ENCODE measurements at regions not wholly inside any gene's neighbourhood (a gene's known extent, or its start where the extent isn't known, plus 50 kb on each side); places are given as distances from the start of the nearest gene placed in this dataset.

- Mint-ChIP-seq H3K9me3 (no peaks in the 10 kb centered on the region), H3K27me3 (ENCODE audit: low read depth) (no peaks in the 10 kb centered on the region), H3K4me1 (ENCODE audit: low read depth) (no peaks in the 10 kb centered on the region), H3K27ac (no peak overlapping the region), H3K36me3 (ENCODE audit: low read depth) (no peaks in the 10 kb centered on the region), H3K4me3 (no peak overlapping the region)
- intact Hi-C loops (cut with micrococcal nuclease) = no loop called here
- no peak for DNase-seq
- CTCF ChIA-PET = no interaction called here
Observed at GRCh38 chr4:35559559-35560365, 684.6 kb downstream of the ARAP2 start.

- no peak overlapping the region for H3K4me3 Mint-ChIP-seq
- CTCF ChIA-PET = no interaction called here
Observed at GRCh38 chr4:35562861-35563260, 681.5 kb downstream of the ARAP2 start.

GRCh38 chr4:35565640-35566039 lies 678.7 kb downstream of the ARAP2 start:
- CTCF ChIA-PET = no interaction called here
- Mint-ChIP-seq H3K4me1 (ENCODE audit: low read depth) (no peaks in the 10 kb centered on the region), H3K36me3 (ENCODE audit: low read depth) (no peaks in the 10 kb centered on the region), H3K27ac (no peak overlapping the region), H3K27me3 (ENCODE audit: low read depth) (no peaks in the 10 kb centered on the region), H3K4me3 (no peak overlapping the region), H3K9me3 (peaks cover 4% of the 10 kb centered on the region)
- intact Hi-C loops (cut with micrococcal nuclease) = no loop called here
- no peak for DNase-seq

More at GRCh38 chr4:35562861-35563260, 681.5 kb downstream of the ARAP2 start:
- Mint-ChIP-seq H3K27me3 (ENCODE audit: low read depth) (no peaks in the 10 kb centered on the region), H3K27ac (no peak overlapping the region), H3K9me3 (no peaks in the 10 kb centered on the region), H3K4me1 (ENCODE audit: low read depth) (no peaks in the 10 kb centered on the region), H3K36me3 (ENCODE audit: low read depth) (no peaks in the 10 kb centered on the region)
- no peak for DNase-seq
- intact Hi-C loops (cut with micrococcal nuclease) = no loop called here

- H3K27me3 Mint-ChIP-seq (ENCODE audit: low read depth) = no peaks in the 10 kb centered on the region
- H3K4me3 Mint-ChIP-seq = no peak overlapping the region
- DNase-seq = no peak
- H3K9me3 Mint-ChIP-seq = no peaks in the 10 kb centered on the region
- CTCF ChIA-PET = no interaction called here
- H3K36me3 Mint-ChIP-seq (ENCODE audit: low read depth) = no peaks in the 10 kb centered on the region
- intact Hi-C loops (cut with micrococcal nuclease) = no loop called here
- H3K27ac Mint-ChIP-seq = no peak overlapping the region
- no peaks in the 10 kb centered on the region for H3K4me1 Mint-ChIP-seq (ENCODE audit: low read depth)
Observed at GRCh38 chr4:35591035-35591434, 653.3 kb downstream of the ARAP2 start.

- H3K27me3 Mint-ChIP-seq (ENCODE audit: low read depth) = no peaks in the 10 kb centered on the region
- CTCF ChIA-PET = no interaction called here
- no peak overlapping the region for H3K4me3 Mint-ChIP-seq
- no peaks in the 10 kb centered on the region for H3K36me3 Mint-ChIP-seq (ENCODE audit: low read depth)
- H3K4me1 Mint-ChIP-seq (ENCODE audit: low read depth) = no peaks in the 10 kb centered on the region
- no peak for DNase-seq
- no peaks in the 10 kb centered on the region for H3K9me3 Mint-ChIP-seq
- H3K27ac Mint-ChIP-seq = no peak overlapping the region
- intact Hi-C loops (cut with micrococcal nuclease) = no loop called here
Observed at GRCh38 chr4:35604252-35604651, 640.1 kb downstream of the ARAP2 start.

- Mint-ChIP-seq H3K27ac (no peak overlapping the region), H3K4me1 (ENCODE audit: low read depth) (no peaks in the 10 kb centered on the region), H3K9me3 (no peaks in the 10 kb centered on the region), H3K27me3 (ENCODE audit: low read depth) (no peaks in the 10 kb centered on the region), H3K4me3 (no peak overlapping the region), H3K36me3 (ENCODE audit: low read depth) (no peaks in the 10 kb centered on the region)
- intact Hi-C loops (cut with micrococcal nuclease) = no loop called here
- CTCF ChIA-PET = no interaction called here
- DNase-seq = no peak
Observed at GRCh38 chr4:35604724-35605123, 639.6 kb downstream of the ARAP2 start.

- Mint-ChIP-seq H3K4me3 (no peak overlapping the region), H3K27ac (no peak overlapping the region), H3K27me3 (ENCODE audit: low read depth) (no peaks in the 10 kb centered on the region), H3K36me3 (ENCODE audit: low read depth) (no peaks in the 10 kb centered on the region), H3K9me3 (no peaks in the 10 kb centered on the region), H3K4me1 (ENCODE audit: low read depth) (no peaks in the 10 kb centered on the region)
- CTCF ChIA-PET = no interaction called here
- DNase-seq = no peak
- intact Hi-C loops (cut with micrococcal nuclease) = no loop called here
Observed at GRCh38 chr4:35608205-35608604, 636.1 kb downstream of the ARAP2 start.

- CTCF ChIA-PET = no interaction called here
- Mint-ChIP-seq H3K9me3 (no peaks in the 10 kb centered on the region), H3K27ac (no peak overlapping the region), H3K27me3 (ENCODE audit: low read depth) (no peaks in the 10 kb centered on the region), H3K4me3 (no peak overlapping the region), H3K4me1 (ENCODE audit: low read depth) (no peaks in the 10 kb centered on the region), H3K36me3 (ENCODE audit: low read depth) (no peaks in the 10 kb centered on the region)
- DNase-seq = no peak
- intact Hi-C loops (cut with micrococcal nuclease) = no loop called here
Observed at GRCh38 chr4:35614120-35614519, 630.2 kb downstream of the ARAP2 start.

- intact Hi-C loops (cut with micrococcal nuclease) = no loop called here
- CTCF ChIA-PET = no interaction called here
- Mint-ChIP-seq H3K4me1 (ENCODE audit: low read depth) (no peaks in the 10 kb centered on the region), H3K36me3 (ENCODE audit: low read depth) (no peaks in the 10 kb centered on the region), H3K9me3 (peaks cover 10% of the 10 kb centered on the region), H3K27me3 (ENCODE audit: low read depth) (no peaks in the 10 kb centered on the region), H3K4me3 (no peak overlapping the region), H3K27ac (no peak overlapping the region)
- no peak for DNase-seq
Observed at GRCh38 chr4:35639929-35640328, 604.4 kb downstream of the ARAP2 start.

- Mint-ChIP-seq H3K27me3 (ENCODE audit: low read depth) (no peaks in the 10 kb centered on the region), H3K27ac (no peak overlapping the region), H3K9me3 (peaks cover 4% of the 10 kb centered on the region), H3K36me3 (ENCODE audit: low read depth) (no peaks in the 10 kb centered on the region), H3K4me1 (ENCODE audit: low read depth) (no peaks in the 10 kb centered on the region), H3K4me3 (no peak overlapping the region)
- CTCF ChIA-PET = no interaction called here
- DNase-seq = no peak
- intact Hi-C loops (cut with micrococcal nuclease) = no loop called here
Observed at GRCh38 chr4:35643661-35644060, 600.7 kb downstream of the ARAP2 start.

- DNase-seq = no peak
- no peak overlapping the region for H3K4me3 Mint-ChIP-seq
- intact Hi-C loops (cut with micrococcal nuclease) = no loop called here
- H3K27ac Mint-ChIP-seq = no peak overlapping the region
- H3K9me3 Mint-ChIP-seq = peaks cover 4% of the 10 kb centered on the region
- H3K4me1 Mint-ChIP-seq (ENCODE audit: low read depth) = no peaks in the 10 kb centered on the region
- no peaks in the 10 kb centered on the region for H3K27me3 Mint-ChIP-seq (ENCODE audit: low read depth)
- no peaks in the 10 kb centered on the region for H3K36me3 Mint-ChIP-seq (ENCODE audit: low read depth)
- CTCF ChIA-PET = no interaction called here
Observed at GRCh38 chr4:35644591-35644990, 599.7 kb downstream of the ARAP2 start.

GRCh38 chr4:35649011-35649410 lies 595.3 kb downstream of the ARAP2 start:
- Mint-ChIP-seq H3K4me1 (ENCODE audit: low read depth) (no peaks in the 10 kb centered on the region), H3K27me3 (ENCODE audit: low read depth) (no peaks in the 10 kb centered on the region), H3K9me3 (no peaks in the 10 kb centered on the region), H3K36me3 (ENCODE audit: low read depth) (no peaks in the 10 kb centered on the region), H3K4me3 (no peak overlapping the region), H3K27ac (no peak overlapping the region)
- no peak for DNase-seq
- intact Hi-C loops (cut with micrococcal nuclease) = no loop called here
- CTCF ChIA-PET = no interaction called here

- Mint-ChIP-seq H3K27me3 (ENCODE audit: low read depth) (no peaks in the 10 kb centered on the region), H3K4me1 (ENCODE audit: low read depth) (no peaks in the 10 kb centered on the region), H3K27ac (no peak overlapping the region), H3K9me3 (no peaks in the 10 kb centered on the region), H3K4me3 (no peak overlapping the region), H3K36me3 (ENCODE audit: low read depth) (no peaks in the 10 kb centered on the region)
- no peak for DNase-seq
- CTCF ChIA-PET = no interaction called here
- intact Hi-C loops (cut with micrococcal nuclease) = no loop called here
Observed at GRCh38 chr4:35649778-35650177, 594.5 kb downstream of the ARAP2 start.
